ENCODE measurements at regions not wholly inside any gene's neighbourhood (a gene's known extent, or its start where the extent isn't known, plus 50 kb on each side); places are given as distances from the start of the nearest gene placed in this dataset.

GRCh38 chr2:168392797-168393196, 63.3 kb upstream of the CERS6 start:
- Histone ChIP-seq H3K4me1 (no peaks in the 10 kb centered on the region), H3K36me3 (no peaks in the 10 kb centered on the region), H3K9me3 (peaks cover 0 to 3% (median 0%) of the 10 kb centered on the region in 11 donors), H3K27me3 (no peaks in the 10 kb centered on the region), H3K27ac (no peak overlapping the region), H3K4me3 (no peak overlapping the region)
- intact Hi-C loops (cut with DNase I), result no loop called here
- no peak for DNase-seq
- no peak for ATAC-seq
- TF ChIP-seq CTCF (IDR thresholded peaks at IDR 0.05), result no peak
- WGBS, 2 donors, result 94% methylated on average over 4 of the region's 4 CpGs

GRCh38 chr2:168394262-168394661, 61.8 kb upstream of the CERS6 start:
- TF ChIP-seq CTCF (IDR thresholded peaks at IDR 0.05), result no peak
- no peak for DNase-seq
- ATAC-seq, result no peak

GRCh38 chr2:168396131-168396530, 59.9 kb upstream of the CERS6 start:
- Histone ChIP-seq H3K36me3 (no peaks in the 10 kb centered on the region), H3K9me3 (no peaks in the 10 kb centered on the region), H3K4me1 (no peaks in the 10 kb centered on the region), H3K27me3 (no peaks in the 10 kb centered on the region), H3K4me3 (no peak overlapping the region), H3K27ac (no peak overlapping the region)
- intact Hi-C loops (cut with DNase I), result no loop called here
- ATAC-seq, result no peak
- DNase-seq, result no peak
- TF ChIP-seq CTCF (IDR thresholded peaks at IDR 0.05), result no peak
- 59 to 66% methylated on average over 2 of the region's 2 CpGs for WGBS, 2 donors

More at GRCh38 chr2:168394262-168394661, 61.8 kb upstream of the CERS6 start:
- intact Hi-C loops (cut with DNase I), result no loop called here
- Histone ChIP-seq H3K27ac (no peak overlapping the region), H3K9me3 (no peaks in the 10 kb centered on the region), H3K4me1 (no peaks in the 10 kb centered on the region), H3K4me3 (no peak overlapping the region), H3K27me3 (no peaks in the 10 kb centered on the region), H3K36me3 (no peaks in the 10 kb centered on the region)

- no peak for ATAC-seq
- 94 to 95% methylated on average over 2 of the region's 2 CpGs for WGBS, 2 donors
These were observed 58.4 kb upstream of the CERS6 start for GRCh38 chr2:168397629-168398028.

More at GRCh38 chr2:168397629-168398028, 58.4 kb upstream of the CERS6 start:
- Histone ChIP-seq H3K27ac (no peak overlapping the region), H3K4me1 (no peaks in the 10 kb centered on the region), H3K9me3 (no peaks in the 10 kb centered on the region), H3K27me3 (no peaks in the 10 kb centered on the region), H3K36me3 (no peaks in the 10 kb centered on the region), H3K4me3 (no peak overlapping the region)
- no peak for DNase-seq
- intact Hi-C loops (cut with DNase I), result no loop called here
- no peak for TF ChIP-seq CTCF (IDR thresholded peaks at IDR 0.05)

Measured in heart right ventricle (tissue), 16 donors.